ENCODE measurements at regions not wholly inside any gene's neighbourhood (a gene's known extent, or its start where the extent isn't known, plus 50 kb on each side); places are given as distances from the start of the nearest gene placed in this dataset.

GRCh38 chr2:234162861-234163260, 112.4 kb downstream of the SPP2 start:
- 0% methylated on average over 1 of the region's 1 CpG for WGBS (ENCODE audit: low lambda C conversion rate)
- ChIA-PET POLR2A (no interaction called here), CTCF (ENCODE audit: low intra/inter-chr PET ratio, low total read pairs) (no interaction called here)
- H2AFZ ChIP-seq (ENCODE audit: low read length): no peak overlapping the region
- in situ Hi-C loops (cut with HindIII; ENCODE audit: extremely low pct_ligation_motif_present, low pct_unique_long_range_greater_than_20kb): no loop called here
- no TSS peak for BruUV-seq (replicated peaks)
- TF ChIP-seq NONO (IDR thresholded peaks at IDR 0.05): 0 out of 2 replicates have a peak, but pooled peaks have one; percentile 9
- no peak for TF ChIP-seq NONO (CRISPR knock-in tag; conservative IDR thresholded peaks at IDR 0.05)
- no peak for TF ChIP-seq SIN3A (IDR thresholded peaks at IDR 0.05; ENCODE audit: borderline replicate concordance, low read depth, low read length)
- H3K4me2 ChIP-seq (ENCODE audit: low read depth, low read length): no peak overlapping the region
- no peak overlapping the region for H3K4me3 ChIP-seq (replicated peaks in 1 of 3; ENCODE audit: insufficient read depth in 1 of 3, low read depth in 2 of 3, low read length in 3 of 3)
- no peak overlapping the region for H3K27ac ChIP-seq (ENCODE audit: extremely low read length, insufficient read depth, low read length)
- no peaks in the 10 kb centered on the region for H4K20me1 ChIP-seq (ENCODE audit: insufficient read depth, low read length)
- no peaks in the 10 kb centered on the region for H3K36me3 ChIP-seq (replicated peaks in 1 of 2; ENCODE audit: control insufficient read depth in 1 of 2, insufficient read depth in 2 of 2, low read length in 2 of 2)
- no peaks in the 10 kb centered on the region for H3K4me1 ChIP-seq (ENCODE audit: insufficient read depth, low read length)
- FAIRE-seq (peak; percentile 8), ATAC-seq (no peak), DNase-seq (ENCODE audit: low spot score) (no peak)
- H3K27me3 ChIP-seq (ENCODE audit: control insufficient read depth in 1 of 2, insufficient read depth in 2 of 2, low read length in 2 of 2): peaks cover 0 to 7% of the 10 kb centered on the region in 2 experiments; a peak in 2 of 5 replicates
- no peaks in the 10 kb centered on the region for H3K79me2 ChIP-seq (ENCODE audit: insufficient read depth, low read length)
- H3K9me3 ChIP-seq (ENCODE audit: low read length): no peaks in the 10 kb centered on the region
- no peak overlapping the region for H3K9ac ChIP-seq (ENCODE audit: insufficient read depth, low read depth, low read length)
- intact Hi-C loops (cut with micrococcal nuclease; ENCODE audit: unreplicated experiment): no loop called here

- POLR2A ChIA-PET: no interaction called here
- Histone ChIP-seq H3K27ac (ENCODE audit: extremely low read length, insufficient read depth, low read length) (no peak overlapping the region), H3K79me2 (ENCODE audit: insufficient read depth, low read length) (no peaks in the 10 kb centered on the region), H4K20me1 (ENCODE audit: insufficient read depth, low read length) (no peaks in the 10 kb centered on the region), H3K9me3 (ENCODE audit: low read length) (no peaks in the 10 kb centered on the region), H3K4me3 (replicated peaks in 1 of 3; ENCODE audit: insufficient read depth in 1 of 3, low read depth in 2 of 3, low read length in 3 of 3) (no peak overlapping the region), H3K9ac (ENCODE audit: insufficient read depth, low read depth, low read length) (no peak overlapping the region), H2AFZ (ENCODE audit: low read length) (no peak overlapping the region), H3K4me1 (ENCODE audit: insufficient read depth, low read length) (no peaks in the 10 kb centered on the region), H3K4me2 (ENCODE audit: low read depth, low read length) (no peak overlapping the region), H3K36me3 (replicated peaks in 1 of 2; ENCODE audit: control insufficient read depth in 1 of 2, insufficient read depth in 2 of 2, low read length in 2 of 2) (no peaks in the 10 kb centered on the region), H3K27me3 (ENCODE audit: control insufficient read depth in 1 of 2, insufficient read depth in 2 of 2, low read length in 2 of 2) (peaks cover 0 to 7% of the 10 kb centered on the region in 2 experiments; a peak in 2 of 5 replicates)
- ATAC-seq (no peak), DNase-seq (ENCODE audit: low spot score) (no peak), FAIRE-seq (no peak)
- no peak for TF ChIP-seq TERF1 (CRISPR knock-in tag; IDR thresholded peaks at IDR 0.05)
- no TSS peak for BruUV-seq (replicated peaks)
- in situ Hi-C loops (cut with HindIII; ENCODE audit: extremely low pct_ligation_motif_present, low pct_unique_long_range_greater_than_20kb): no loop called here
- CTCF ChIA-PET (ENCODE audit: low intra/inter-chr PET ratio, low total read pairs): no interaction called here
- intact Hi-C loops (cut with micrococcal nuclease; ENCODE audit: unreplicated experiment): no loop called here
- 20% methylated on average over 6 of the region's 6 CpGs for WGBS (ENCODE audit: low lambda C conversion rate)
Observed at GRCh38 chr2:234161932-234162331, 111.4 kb downstream of the SPP2 start.

Data from HepG2 (cell line).